Ovary (tissue), 7 donors: ENCODE measurements at regions not wholly inside any gene's neighbourhood (a gene's known extent, or its start where the extent isn't known, plus 50 kb on each side); places are given as distances from the start of the nearest gene placed in this dataset.

Experiments
- DNase-seq, 5 donors: peaks; one replicate each; pipeline ENCODE4 v3.0.0-alpha.2; 2019 to 2020
- H3K27ac ChIP-seq, 2 donors: fragments of 200-600 bp; one replicate each; pipeline versions ENCODE4 v1.5.1 to v1.8.0; 2019 to 2022
- H3K27me3 ChIP-seq: fragments of 200-600 bp; one replicate; pipeline ENCODE4 v1.8.0; 2022
- H3K36me3 ChIP-seq: fragments of 200-600 bp; sonication (generic); one replicate; pipeline ENCODE4 v1.5.1; 2019
- H3K4me1 ChIP-seq: one replicate; pipeline ENCODE4 v1.8.1; 2013; ENCODE audit warnings: mild to moderate bottlenecking, moderate library complexity; ENCODE audit not compliant: insufficient read depth
- H3K4me3 ChIP-seq: fragments of 200-600 bp; sonication (generic); one replicate; pipeline ENCODE4 v1.5.1; 2017
- H3K9me3 ChIP-seq, 2 donors: fragments of 200-600 bp in 1 of 2; sonication (generic) in 1 of 2; one replicate each; pipeline versions ENCODE4 v1.5.1 to v1.8.1; 2013 to 2019; ENCODE audit warnings: mild to moderate bottlenecking in 1 of 2, moderate library complexity in 1 of 2
- EP300 ChIP-seq: sonication (generic); formaldehyde crosslinking; IDR thresholded peaks from one replicate; pipeline ENCODE4 v1.6.1; 2017; ENCODE audit warnings: antibody characterized with exemption
- POLR2A ChIP-seq: fragments of 450-650 bp; IDR thresholded peaks from one replicate; pipeline ENCODE4 v1.6.1; 2017; ENCODE audit warnings: antibody characterized with exemption, mild to moderate bottlenecking, moderate library complexity
- WGBS, 3 donors: extraction: QIAGEN DNeasy Blood & Tissue Kit in 1 of 3; methylation state at CpG; one replicate each; pipeline versions ENCODE4 v1.1.5 to v1.1.7; 2013 to 2017; 5-methylcytosine and 5-hydroxymethylcytosine counted together
- intact Hi-C, 4 donors: fragments of 100-400 bp; cut with DNase I; formaldehyde crosslinking; loops; one replicate each; pipeline versions ENCODE4 v1.11.0 to v1.15.1; 2022 to 2023
- TF ChIP-seq, protein P1 (sequence below), 3 donors: fragments of 450-650 bp in 2 of 3; fragments of 200-600 bp in 1 of 3; IDR thresholded peaks; one replicate each; pipeline versions ENCODE4 v1.5.1 to v1.8.0; 2016 to 2022; ENCODE audit warnings: antibody characterized with exemption in 3 of 3, mild to moderate bottlenecking in 1 of 3
- donor health status: DM: no; HTN: no; CAD: no; lungs with moderate emphysema.
- donor health status: DM: no; HTN: no; CAD: no.
- donor health status: Bipolar disorder and iron deficiency.
- donor health status: DM: no; HTN: no; CAD: no.
- donor health status: DM: yes; HTN: yes; CAD: no.

DNA sequence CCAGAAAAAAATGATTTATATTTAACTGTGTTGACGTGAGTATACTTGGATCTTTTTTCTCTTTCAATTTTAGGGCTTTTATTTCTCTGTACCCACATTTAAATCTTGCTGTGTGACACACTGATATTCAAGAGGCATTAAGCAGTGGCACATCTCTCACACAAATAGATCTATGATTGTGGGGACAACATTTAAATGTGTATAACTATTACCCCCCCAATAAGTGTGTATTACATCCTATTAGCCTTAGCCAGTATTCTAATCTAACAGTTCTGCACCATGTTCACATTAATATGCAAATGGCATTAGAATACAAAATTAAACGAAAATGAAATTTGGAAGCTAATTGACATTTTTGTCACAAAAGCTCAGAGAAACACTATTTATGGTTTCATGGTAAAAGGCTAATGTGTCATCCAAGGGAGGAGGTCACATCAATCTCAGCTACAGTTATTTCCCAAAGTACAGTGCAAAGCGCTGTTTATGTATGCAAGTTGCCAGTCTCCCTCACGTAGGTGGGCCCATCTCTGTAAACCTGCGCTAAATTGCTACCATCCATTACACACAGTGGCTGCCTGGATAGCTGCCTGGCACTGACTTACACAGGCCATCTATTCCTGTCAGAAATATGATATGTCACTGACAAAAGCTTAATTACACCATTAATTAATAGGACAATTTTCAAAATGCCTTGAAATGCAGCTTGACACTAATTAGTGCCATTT, 984.7 kb upstream of the PCDH9 start:
- Histone ChIP-seq H3K36me3 (no peaks in the 10 kb centered on the region), H3K9me3 (no peaks in the 10 kb centered on the region), H3K27me3 (no peaks in the 10 kb centered on the region), H3K4me3 (no peak overlapping the region), H3K4me1 (no peaks in the 10 kb centered on the region), H3K27ac (no peak overlapping the region)
- no peak for TF ChIP-seq POLR2A
- TF ChIP-seq, protein P1, sequence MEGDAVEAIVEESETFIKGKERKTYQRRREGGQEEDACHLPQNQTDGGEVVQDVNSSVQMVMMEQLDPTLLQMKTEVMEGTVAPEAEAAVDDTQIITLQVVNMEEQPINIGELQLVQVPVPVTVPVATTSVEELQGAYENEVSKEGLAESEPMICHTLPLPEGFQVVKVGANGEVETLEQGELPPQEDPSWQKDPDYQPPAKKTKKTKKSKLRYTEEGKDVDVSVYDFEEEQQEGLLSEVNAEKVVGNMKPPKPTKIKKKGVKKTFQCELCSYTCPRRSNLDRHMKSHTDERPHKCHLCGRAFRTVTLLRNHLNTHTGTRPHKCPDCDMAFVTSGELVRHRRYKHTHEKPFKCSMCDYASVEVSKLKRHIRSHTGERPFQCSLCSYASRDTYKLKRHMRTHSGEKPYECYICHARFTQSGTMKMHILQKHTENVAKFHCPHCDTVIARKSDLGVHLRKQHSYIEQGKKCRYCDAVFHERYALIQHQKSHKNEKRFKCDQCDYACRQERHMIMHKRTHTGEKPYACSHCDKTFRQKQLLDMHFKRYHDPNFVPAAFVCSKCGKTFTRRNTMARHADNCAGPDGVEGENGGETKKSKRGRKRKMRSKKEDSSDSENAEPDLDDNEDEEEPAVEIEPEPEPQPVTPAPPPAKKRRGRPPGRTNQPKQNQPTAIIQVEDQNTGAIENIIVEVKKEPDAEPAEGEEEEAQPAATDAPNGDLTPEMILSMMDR (IDR thresholded peaks at IDR 0.05), result no peak
- 76 to 78% (median 77%) methylated on average over 5 of the region's 5 CpGs for WGBS, 3 donors
- DNase-seq, result no peak
- intact Hi-C loops, result no loop called here

DNA sequence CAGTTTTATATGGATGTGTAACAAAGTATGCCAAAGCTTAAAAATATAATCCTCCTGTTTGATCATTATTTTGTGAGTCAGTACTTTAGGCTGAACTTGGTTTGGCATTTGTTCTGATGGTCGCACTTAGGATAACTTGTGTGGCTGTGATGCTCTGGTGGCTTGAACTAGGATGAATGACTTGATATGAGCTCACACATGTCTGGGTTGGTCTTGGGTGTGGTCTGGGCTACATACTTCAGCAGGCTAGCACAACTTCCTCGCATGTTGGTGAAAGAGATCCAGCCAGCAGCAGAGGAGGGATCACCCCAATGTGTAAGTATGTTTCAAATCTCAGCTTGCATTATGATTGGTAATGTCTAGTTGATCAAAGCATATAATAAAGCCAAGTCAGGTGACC, 969.1 kb upstream of the PCDH9 start:
- Histone ChIP-seq H3K36me3 (no peaks in the 10 kb centered on the region), H3K9me3 (no peaks in the 10 kb centered on the region), H3K27me3 (no peaks in the 10 kb centered on the region), H3K27ac (no peak overlapping the region), H3K4me1 (no peaks in the 10 kb centered on the region), H3K4me3 (no peak overlapping the region)
- 79 to 87% (median 86%) methylated on average over 2 of the region's 2 CpGs for WGBS, 3 donors
- no peak for DNase-seq
- intact Hi-C loops, result no loop called here
- TF ChIP-seq POLR2A, result no peak
- TF ChIP-seq EP300, result no peak
- TF ChIP-seq, protein P1 (IDR thresholded peaks at IDR 0.05), result no peak

DNA sequence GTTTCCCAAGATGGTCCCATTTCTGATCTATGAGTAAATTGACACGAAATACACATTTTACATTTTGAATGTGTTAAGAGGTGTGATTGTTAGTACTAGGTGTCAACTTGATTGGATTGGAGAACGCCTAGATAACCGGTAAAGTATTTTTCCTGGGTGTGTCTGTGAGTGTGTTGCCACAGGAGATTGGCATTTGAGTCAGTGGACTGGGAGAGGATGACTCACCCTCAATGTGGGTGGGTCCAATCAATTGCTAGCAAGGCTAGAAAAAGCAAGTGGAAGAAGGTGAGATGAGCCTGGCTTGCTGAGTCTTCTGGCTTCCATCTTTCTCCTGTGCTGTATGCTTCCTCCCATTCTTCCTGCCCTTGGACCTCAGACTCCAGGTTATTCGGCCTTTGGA, 960.7 kb upstream of the PCDH9 start:
- TF ChIP-seq POLR2A (no peak), EP300 (no peak)
- TF ChIP-seq, protein P1 (IDR thresholded peaks at IDR 0.05), result no peak
- 91 to 97% (median 95%) methylated on average over 4 of the region's 4 CpGs for WGBS, 3 donors
- Histone ChIP-seq H3K4me3 (no peak overlapping the region), H3K4me1 (no peaks in the 10 kb centered on the region), H3K27ac (no peak overlapping the region), H3K36me3 (no peaks in the 10 kb centered on the region), H3K9me3 (no peaks in the 10 kb centered on the region), H3K27me3 (no peaks in the 10 kb centered on the region)
- intact Hi-C loops, result no loop called here
- DNase-seq, result no peak

DNA sequence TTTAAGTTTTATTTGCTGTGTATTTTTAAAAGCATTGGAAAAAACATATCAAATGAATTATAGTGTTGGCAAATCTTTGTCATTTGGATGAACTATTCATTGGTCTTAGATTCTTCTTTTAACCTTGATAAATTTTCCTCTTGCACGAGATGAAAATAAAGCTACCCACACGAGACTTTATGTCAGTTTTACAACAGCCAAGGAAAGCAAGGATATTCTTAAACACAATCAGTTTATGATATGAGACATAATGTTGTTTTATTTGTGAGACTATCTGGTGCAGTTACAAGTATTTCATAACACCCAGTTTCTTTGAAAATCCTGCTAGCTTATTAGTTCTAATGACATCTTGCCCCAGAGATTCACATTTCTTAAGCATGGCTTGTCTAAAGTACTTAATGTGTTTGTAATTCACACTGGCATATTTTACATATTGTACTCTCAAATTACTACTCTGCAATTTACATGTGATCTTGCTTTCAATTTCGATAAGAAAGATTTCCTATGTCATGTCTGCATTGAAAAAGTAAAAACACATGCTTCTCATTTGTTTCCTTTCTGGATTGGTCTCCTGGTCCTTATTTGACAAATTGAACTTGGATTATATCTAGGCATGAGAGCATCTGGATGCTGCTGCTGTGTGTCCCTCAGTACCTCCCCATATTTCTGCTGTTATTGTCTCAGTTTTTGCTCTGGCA, 955.5 kb upstream of the PCDH9 start:
- TF ChIP-seq EP300, result no peak
- TF ChIP-seq, protein P1 (IDR thresholded peaks at IDR 0.05), result no peak
- no peaks in the 10 kb centered on the region for H3K9me3 ChIP-seq
- no peaks in the 10 kb centered on the region for H3K4me1 ChIP-seq
- H3K36me3 ChIP-seq, result no peaks in the 10 kb centered on the region
- intact Hi-C loops, result no loop called here
- H3K27me3 ChIP-seq, result no peaks in the 10 kb centered on the region
- 2 to 8% (median 2%) methylated on average over 3 of the region's 3 CpGs for WGBS, 3 donors
- no peak overlapping the region for H3K27ac ChIP-seq
- H3K4me3 ChIP-seq, result no peak overlapping the region
- DNase-seq, result no peak
